ENCODE measurements at regions not wholly inside any gene's neighbourhood (a gene's known extent, or its start where the extent isn't known, plus 50 kb on each side); places are given as distances from the start of the nearest gene placed in this dataset.

DNA sequence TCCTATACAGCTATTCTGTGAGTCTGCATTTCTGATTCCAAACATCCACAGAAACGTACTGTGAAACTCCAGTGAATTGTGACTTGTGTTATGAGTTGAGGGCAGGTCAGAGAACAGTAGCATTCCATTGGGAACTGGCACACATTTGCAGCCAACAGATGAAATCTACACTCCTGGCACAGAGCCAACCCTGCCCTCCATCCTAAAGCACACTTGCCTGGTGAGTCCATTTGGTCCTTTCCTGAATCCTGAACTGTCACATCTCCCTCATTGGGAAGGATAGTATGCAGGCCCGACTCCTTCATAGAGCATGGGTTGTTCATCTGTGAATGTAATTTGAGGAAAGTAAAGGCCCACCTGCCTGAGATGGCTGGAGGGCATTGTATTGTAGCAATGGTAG lies 314.3 kb upstream of the RASGRP1 start:
- no TSS peak for BruUV-seq (replicated peaks)
- Mint-ChIP-seq H3K36me3 (ENCODE audit: insufficient read depth, unreplicated experiment) (no peaks in the 10 kb centered on the region), H3K27me3 (ENCODE audit: insufficient read depth, unreplicated experiment) (no peaks in the 10 kb centered on the region), H3K4me1 (ENCODE audit: low read depth, unreplicated experiment) (peaks cover 7% of the 10 kb centered on the region), H3K4me3 (ENCODE audit: unreplicated experiment) (no peak overlapping the region), H3K27ac (ENCODE audit: unreplicated experiment) (no peak overlapping the region), H3K9me3 (ENCODE audit: unreplicated experiment) (no peaks in the 10 kb centered on the region)
- intact Hi-C loops (cut with micrococcal nuclease; ENCODE audit: unreplicated experiment) = loop anchor here (10.0 kb wide), 1 partner anchor 276 kb away; no protein-coding TSS in a partner anchor
- H3K4me1 ChIP-seq = peaks cover 8% of the 10 kb centered on the region
- H3K4me3 ChIP-seq (ENCODE audit: low read depth, low read length) = no peak overlapping the region
- CTCF ChIA-PET = no interaction called here
- H3K27me3 ChIP-seq (replicated peaks; ENCODE audit: control insufficient read depth, insufficient read depth, low read length) = no peaks in the 10 kb centered on the region
- H3K9me3 ChIP-seq = no peaks in the 10 kb centered on the region
- no peaks in the 10 kb centered on the region for H3K36me3 ChIP-seq (ENCODE audit: control insufficient read depth, insufficient read depth, low read length)
- POLR2A ChIA-PET = no interaction called here
- DNase-seq = no peak
- TF ChIP-seq CTCF (IDR thresholded peaks at IDR 0.05; ENCODE audit: insufficient read depth in 1 of 2, low read depth in 1 of 2, low read length in 1 of 2, severe bottlenecking in 1 of 2, unreplicated experiment in 1 of 2) = no peak

DNA sequence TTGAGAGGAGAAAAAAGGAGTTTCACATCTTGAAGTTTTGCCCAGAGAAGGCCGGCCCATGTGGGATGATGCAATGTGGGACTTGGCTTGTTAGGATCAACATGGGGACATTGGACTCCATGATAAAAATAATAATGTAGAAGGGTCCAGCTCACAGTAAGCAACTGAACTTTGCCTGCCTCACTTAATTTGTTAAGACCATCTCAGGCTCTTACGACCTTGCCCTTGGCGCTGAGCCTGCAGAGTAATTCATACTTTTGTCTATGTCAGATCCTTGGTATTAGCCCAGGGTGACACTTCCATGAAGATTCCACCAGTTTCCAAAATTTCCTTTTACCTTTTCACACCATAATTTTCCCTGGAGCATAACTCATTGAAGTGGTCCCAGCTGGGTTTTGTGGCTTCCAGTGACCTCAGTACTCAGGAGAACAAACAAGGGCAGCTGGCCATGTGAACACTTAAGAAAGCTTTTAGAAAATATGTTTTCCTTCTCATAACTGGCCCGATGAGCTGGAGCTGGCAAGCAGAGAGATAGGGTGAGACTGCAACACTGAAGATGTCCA lies 315.4 kb upstream of the RASGRP1 start:
- CTCF ChIA-PET = no interaction called here
- Mint-ChIP-seq H3K27me3 (ENCODE audit: insufficient read depth, unreplicated experiment) (no peaks in the 10 kb centered on the region), H3K4me3 (ENCODE audit: unreplicated experiment) (no peak overlapping the region), H3K27ac (ENCODE audit: unreplicated experiment) (no peak overlapping the region), H3K36me3 (ENCODE audit: insufficient read depth, unreplicated experiment) (no peaks in the 10 kb centered on the region), H3K4me1 (ENCODE audit: low read depth, unreplicated experiment) (peaks cover 7% of the 10 kb centered on the region), H3K9me3 (ENCODE audit: unreplicated experiment) (no peaks in the 10 kb centered on the region)
- no peaks in the 10 kb centered on the region for H3K27me3 ChIP-seq (replicated peaks; ENCODE audit: control insufficient read depth, insufficient read depth, low read length)
- no peak for DNase-seq
- no peaks in the 10 kb centered on the region for H3K9me3 ChIP-seq
- H3K4me1 ChIP-seq = no peaks in the 10 kb centered on the region
- no peak overlapping the region for H3K4me3 ChIP-seq (ENCODE audit: low read depth, low read length)
- intact Hi-C loops (cut with micrococcal nuclease; ENCODE audit: unreplicated experiment) = loop anchor here (10.0 kb wide), 1 partner anchor 275 kb away; no protein-coding TSS in a partner anchor
- H3K36me3 ChIP-seq (ENCODE audit: control insufficient read depth, insufficient read depth, low read length) = no peaks in the 10 kb centered on the region
- TF ChIP-seq CTCF (IDR thresholded peaks at IDR 0.05; ENCODE audit: insufficient read depth in 1 of 2, low read depth in 1 of 2, low read length in 1 of 2, severe bottlenecking in 1 of 2, unreplicated experiment in 1 of 2) = no peak
- POLR2A ChIA-PET = no interaction called here
- no TSS peak for BruUV-seq (replicated peaks)

DNA sequence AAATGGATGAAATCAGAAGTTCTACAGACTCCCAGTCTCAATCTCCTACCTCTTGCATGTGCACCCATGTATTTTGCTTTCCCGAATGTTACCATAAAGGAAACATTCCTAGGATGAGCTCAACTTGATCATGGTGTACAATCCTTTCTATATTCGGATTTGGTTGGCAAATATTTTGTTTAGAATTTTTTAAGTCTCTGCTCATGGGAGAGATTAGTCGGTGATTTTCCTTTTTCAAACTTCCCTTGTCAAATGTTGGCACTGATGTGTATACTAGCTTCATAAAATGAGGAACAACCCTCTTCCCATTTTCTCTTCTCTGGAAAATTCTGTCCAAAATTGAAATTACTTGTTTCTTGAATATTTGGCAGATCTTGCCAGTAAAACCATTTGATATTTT lies 317.6 kb upstream of the RASGRP1 start:
- Mint-ChIP-seq H3K9me3 (ENCODE audit: unreplicated experiment) (no peaks in the 10 kb centered on the region), H3K27ac (ENCODE audit: unreplicated experiment) (no peak overlapping the region), H3K4me3 (ENCODE audit: unreplicated experiment) (no peak overlapping the region), H3K36me3 (ENCODE audit: insufficient read depth, unreplicated experiment) (no peaks in the 10 kb centered on the region), H3K4me1 (ENCODE audit: low read depth, unreplicated experiment) (peaks cover 7% of the 10 kb centered on the region), H3K27me3 (ENCODE audit: insufficient read depth, unreplicated experiment) (no peaks in the 10 kb centered on the region)
- BruUV-seq (replicated peaks) = no TSS peak
- ChIA-PET POLR2A (no interaction called here), CTCF (no interaction called here)
- intact Hi-C loops (cut with micrococcal nuclease; ENCODE audit: unreplicated experiment) = no loop called here
- H3K27me3 ChIP-seq (replicated peaks; ENCODE audit: control insufficient read depth, insufficient read depth, low read length) = no peaks in the 10 kb centered on the region
- DNase-seq = no peak
- no peak for TF ChIP-seq CTCF (IDR thresholded peaks at IDR 0.05; ENCODE audit: insufficient read depth in 1 of 2, low read depth in 1 of 2, low read length in 1 of 2, severe bottlenecking in 1 of 2, unreplicated experiment in 1 of 2)
- no peak overlapping the region for H3K4me3 ChIP-seq (ENCODE audit: low read depth, low read length)
- no peaks in the 10 kb centered on the region for H3K9me3 ChIP-seq
- H3K4me1 ChIP-seq = no peaks in the 10 kb centered on the region; the same call in 1 of the 2 replicates
- no peaks in the 10 kb centered on the region for H3K36me3 ChIP-seq (ENCODE audit: control insufficient read depth, insufficient read depth, low read length)

Measured in Caco-2 (cell line).